ENCODE measurements at regions not wholly inside any gene's neighbourhood (a gene's known extent, or its start where the extent isn't known, plus 50 kb on each side); places are given as distances from the start of the nearest gene placed in this dataset.

- no peaks in the 10 kb centered on the region for H3K9me3 Mint-ChIP-seq
- H3K36me3 Mint-ChIP-seq (ENCODE audit: low read depth): no peaks in the 10 kb centered on the region
- no peak overlapping the region for H3K4me3 Mint-ChIP-seq
- peaks cover 5% of the 10 kb centered on the region for H3K4me1 Mint-ChIP-seq
- H3K27ac Mint-ChIP-seq: no peak overlapping the region
- no peaks in the 10 kb centered on the region for H3K27me3 Mint-ChIP-seq (ENCODE audit: low read depth)
- TF ChIP-seq CTCF (IDR thresholded peaks at IDR 0.05; ENCODE audit: unreplicated experiment in 3 of 3): no peak
Measured at GRCh38 chr13:78436311-78436710, 167.0 kb downstream of the POU4F1 start.

GRCh38 chr13:78431328-78431727, 172.0 kb downstream of the POU4F1 start:
- no peaks in the 10 kb centered on the region for H3K36me3 Mint-ChIP-seq (ENCODE audit: low read depth)

GRCh38 chr13:78430811-78431210, 172.5 kb downstream of the POU4F1 start:
- TF ChIP-seq CTCF (IDR thresholded peaks at IDR 0.05; ENCODE audit: unreplicated experiment in 3 of 3): no peak
- H3K4me1 Mint-ChIP-seq: peaks cover 17% of the 10 kb centered on the region
- H3K27ac Mint-ChIP-seq: peak overlapping the region in 1 of 3 experiments; percentile 69
- no peak overlapping the region for H3K4me3 Mint-ChIP-seq
- no peaks in the 10 kb centered on the region for H3K9me3 Mint-ChIP-seq
- H3K27me3 Mint-ChIP-seq (ENCODE audit: low read depth): peaks cover 5% of the 10 kb centered on the region
- H3K36me3 Mint-ChIP-seq (ENCODE audit: low read depth): no peaks in the 10 kb centered on the region

More at GRCh38 chr13:78431328-78431727, 172.0 kb downstream of the POU4F1 start:
- Mint-ChIP-seq H3K27me3 (ENCODE audit: low read depth) (peaks cover 5% of the 10 kb centered on the region), H3K27ac (no peak overlapping the region), H3K4me1 (peaks cover 17% of the 10 kb centered on the region), H3K4me3 (no peak overlapping the region), H3K9me3 (no peaks in the 10 kb centered on the region)
- TF ChIP-seq CTCF (IDR thresholded peaks at IDR 0.05; ENCODE audit: unreplicated experiment in 3 of 3): no peak

- H3K9me3 Mint-ChIP-seq: no peaks in the 10 kb centered on the region
Measured at GRCh38 chr13:78430166-78430791, 173.1 kb downstream of the POU4F1 start.

GRCh38 chr13:78428646-78429045, 174.7 kb downstream of the POU4F1 start:
- no peak for TF ChIP-seq CTCF (IDR thresholded peaks at IDR 0.05; ENCODE audit: unreplicated experiment in 3 of 3)
- Mint-ChIP-seq H3K9me3 (no peaks in the 10 kb centered on the region), H3K4me3 (no peak overlapping the region), H3K36me3 (ENCODE audit: low read depth) (no peaks in the 10 kb centered on the region), H3K27ac (no peak overlapping the region), H3K27me3 (ENCODE audit: low read depth) (peaks cover 5% of the 10 kb centered on the region), H3K4me1 (peaks cover 17% of the 10 kb centered on the region)

More at GRCh38 chr13:78430166-78430791, 173.1 kb downstream of the POU4F1 start:
- H3K27ac Mint-ChIP-seq: peak overlapping the region in 1 of 3 experiments; percentile 69
- no peak for TF ChIP-seq CTCF (IDR thresholded peaks at IDR 0.05; ENCODE audit: unreplicated experiment in 3 of 3)
- H3K4me3 Mint-ChIP-seq: no peak overlapping the region
- H3K27me3 Mint-ChIP-seq (ENCODE audit: low read depth): peaks cover 5% of the 10 kb centered on the region
- peaks cover 17% of the 10 kb centered on the region for H3K4me1 Mint-ChIP-seq
- no peaks in the 10 kb centered on the region for H3K36me3 Mint-ChIP-seq (ENCODE audit: low read depth)

- peaks cover 5% of the 10 kb centered on the region for H3K27me3 Mint-ChIP-seq (ENCODE audit: low read depth)
- H3K4me1 Mint-ChIP-seq: peaks cover 12% of the 10 kb centered on the region
Measured at GRCh38 chr13:78426183-78426582, 177.2 kb downstream of the POU4F1 start.

More at GRCh38 chr13:78426183-78426582, 177.2 kb downstream of the POU4F1 start:
- no peak overlapping the region for H3K27ac Mint-ChIP-seq
- no peaks in the 10 kb centered on the region for H3K36me3 Mint-ChIP-seq (ENCODE audit: low read depth)
- TF ChIP-seq CTCF (IDR thresholded peaks at IDR 0.05; ENCODE audit: unreplicated experiment in 3 of 3): no peak
- H3K4me3 Mint-ChIP-seq: no peak overlapping the region
- no peaks in the 10 kb centered on the region for H3K9me3 Mint-ChIP-seq

All from nephron (organoid).